IMR-90 (cell line): ENCODE measurements at regions not wholly inside any gene's neighbourhood (a gene's known extent, or its start where the extent isn't known, plus 50 kb on each side); places are given as distances from the start of the nearest gene placed in this dataset.

Experiments
- CEBPB ChIP-seq: IDR thresholded peaks from 2 replicates; pipeline ENCODE4 v1.6.1; 2012; ENCODE audit warnings: low read depth, low read length, improper control_type of control experiment
- CTCF ChIP-seq: conservative IDR thresholded peaks from 2 replicates; pipeline ENCODE4 v1.5.1; 2012; ENCODE audit warnings: mild to moderate bottlenecking, low read depth, low read length, improper control_type of control experiment
- MAZ ChIP-seq: IDR thresholded peaks from 2 replicates; pipeline ENCODE4 v1.6.1; 2012; ENCODE audit warnings: low read depth, mild to moderate bottlenecking, low read length, improper control_type of control experiment, moderate library complexity, borderline replicate concordance
- MXI1 ChIP-seq: IDR thresholded peaks from 2 replicates; pipeline ENCODE4 v1.6.1; 2012; ENCODE audit warnings: low read depth, mild to moderate bottlenecking, low read length, moderate library complexity, borderline replicate concordance
- POLR2A ChIP-seq: IDR thresholded peaks from 2 replicates; pipeline ENCODE4 v1.6.1; 2012; ENCODE audit warnings: mild to moderate bottlenecking, low read depth, low read length
- RAD21 ChIP-seq: IDR thresholded peaks from 2 replicates; pipeline ENCODE4 v1.6.1; 2012; ENCODE audit warnings: low read length, improper control_type of control experiment
- SMC3 ChIP-seq: fragments of 150-350 bp; IDR thresholded peaks from 2 replicates; pipeline ENCODE4 v1.6.1; 2016; ENCODE audit warnings: low read depth, mild to moderate bottlenecking, antibody characterized with exemption, low read length, moderate library complexity

DNA sequence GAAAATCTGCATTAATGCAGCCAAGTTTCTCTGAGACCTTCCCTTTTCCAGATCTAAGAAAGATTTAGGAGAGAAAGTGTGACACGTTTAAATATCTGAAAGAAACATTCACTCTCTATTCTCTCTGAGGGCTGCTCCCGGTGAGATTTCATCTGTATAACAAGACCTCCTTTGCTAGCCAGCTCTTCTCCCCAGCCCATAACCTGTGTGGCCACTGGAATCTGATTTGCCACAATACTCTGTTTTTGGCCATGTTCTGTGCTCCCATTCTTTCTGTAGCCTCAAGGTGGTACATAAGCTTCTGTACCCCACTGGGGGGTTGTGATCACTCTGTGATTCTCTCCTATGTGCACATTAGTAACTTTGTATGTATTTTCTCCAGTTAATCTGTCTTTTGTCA, 291.0 kb upstream of the SEMA6A start:
- no peak for TF ChIP-seq POLR2A
- no peak for TF ChIP-seq MAZ
- TF ChIP-seq RAD21, result no peak
- TF ChIP-seq CTCF, result no peak
- TF ChIP-seq CEBPB, result no peak
- TF ChIP-seq SMC3, result no peak
- no peak for TF ChIP-seq MXI1
